Central memory CD8-positive, alpha-beta T cell (primary cell): ENCODE measurements at regions not wholly inside any gene's neighbourhood (a gene's known extent, or its start where the extent isn't known, plus 50 kb on each side); places are given as distances from the start of the nearest gene placed in this dataset.
A peak's percentile ranks its signal among the peaks of the same experiment; 100 is the strongest.

Experiments
- ATAC-seq: fragments of 150-1000 bp; cut with Tn5 transposase; replicated peaks from 2 replicates; pipeline ENCODE4 v1.10.0; 2022; ENCODE audit warnings: mild to moderate bottlenecking, moderate FRiP score, moderate number of reproducible peaks; ENCODE audit not compliant: poor library complexity, severe bottlenecking; ENCODE audit errors: extremely low read depth
- DNase-seq, 2 donors: peaks; one replicate each; pipeline ENCODE4 v3.0.0; 2021; ENCODE audit warnings: low spot score in 2 of 2
- H3K27ac Mint-ChIP-seq: one replicate; pipeline ENCODE4 v1.8.0; 2022; ENCODE audit warnings: low read depth, mild to moderate bottlenecking, moderate library complexity, mixed read lengths
- H3K27me3 Mint-ChIP-seq: one replicate; pipeline ENCODE4 v1.8.0; 2022; ENCODE audit warnings: mixed read lengths
- H3K36me3 Mint-ChIP-seq: one replicate; pipeline ENCODE4 v1.8.0; 2022; ENCODE audit warnings: mild to moderate bottlenecking, moderate library complexity, mixed read lengths; ENCODE audit not compliant: insufficient read depth
- H3K4me1 Mint-ChIP-seq: one replicate; pipeline ENCODE4 v1.8.0; 2022; ENCODE audit warnings: mixed read lengths
- H3K4me3 Mint-ChIP-seq: one replicate; pipeline ENCODE4 v1.8.0; 2022; ENCODE audit warnings: mild to moderate bottlenecking, moderate library complexity, mixed read lengths
- H3K9me3 Mint-ChIP-seq: one replicate; pipeline ENCODE4 v1.8.0; 2022; ENCODE audit warnings: mixed read lengths

DNA sequence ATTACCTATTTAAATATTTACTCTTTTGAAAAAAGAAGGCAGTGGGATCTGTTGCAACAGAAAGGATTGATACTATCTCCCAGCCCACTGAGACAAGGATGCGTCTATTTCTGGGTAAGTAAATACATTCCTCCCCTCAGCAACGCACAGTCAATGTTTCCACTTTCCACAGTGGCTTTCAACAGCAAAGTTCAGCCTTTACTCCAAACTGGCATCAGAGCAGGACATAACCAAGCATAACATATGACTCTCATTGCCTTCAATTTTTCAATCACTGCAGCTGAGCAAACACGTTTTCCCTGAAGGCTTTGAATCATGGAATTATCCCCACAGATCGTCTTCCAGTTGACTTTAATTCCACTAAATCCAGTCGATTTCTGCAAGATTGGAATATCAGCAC is 160.3 kb upstream of the FRG1 start:
- Mint-ChIP-seq H3K27ac (no peak overlapping the region), H3K36me3 (no peaks in the 10 kb centered on the region), H3K9me3 (peaks cover 14% of the 10 kb centered on the region), H3K4me3 (no peak overlapping the region), H3K27me3 (peaks cover 7% of the 10 kb centered on the region), H3K4me1 (no peaks in the 10 kb centered on the region)
- no peak for ATAC-seq
- DNase-seq = no peak

DNA sequence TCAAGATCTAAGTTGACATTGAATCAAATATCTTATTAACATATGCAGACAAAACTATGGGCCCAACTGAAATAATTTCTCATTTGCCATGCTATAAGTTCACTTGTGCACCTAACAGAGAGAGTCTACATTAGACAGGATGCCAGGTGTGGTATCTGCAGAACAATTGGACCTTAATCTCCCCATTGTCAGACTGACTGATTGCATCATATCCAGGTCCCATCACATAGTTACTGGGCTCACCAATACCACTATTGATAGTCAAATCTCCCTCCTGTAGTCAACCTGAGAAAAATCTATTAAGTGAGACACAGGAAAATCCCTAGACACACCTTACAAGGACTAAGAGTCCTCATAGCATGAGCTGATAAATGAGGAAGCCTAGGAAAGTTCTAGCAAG is 156.0 kb upstream of the FRG1 start:
- Mint-ChIP-seq H3K36me3 (no peaks in the 10 kb centered on the region), H3K27me3 (peaks cover 7% of the 10 kb centered on the region), H3K27ac (no peak overlapping the region), H3K4me1 (no peaks in the 10 kb centered on the region), H3K4me3 (no peak overlapping the region), H3K9me3 (peaks cover 10% of the 10 kb centered on the region)
- DNase-seq (no peak), ATAC-seq (no peak)

DNA sequence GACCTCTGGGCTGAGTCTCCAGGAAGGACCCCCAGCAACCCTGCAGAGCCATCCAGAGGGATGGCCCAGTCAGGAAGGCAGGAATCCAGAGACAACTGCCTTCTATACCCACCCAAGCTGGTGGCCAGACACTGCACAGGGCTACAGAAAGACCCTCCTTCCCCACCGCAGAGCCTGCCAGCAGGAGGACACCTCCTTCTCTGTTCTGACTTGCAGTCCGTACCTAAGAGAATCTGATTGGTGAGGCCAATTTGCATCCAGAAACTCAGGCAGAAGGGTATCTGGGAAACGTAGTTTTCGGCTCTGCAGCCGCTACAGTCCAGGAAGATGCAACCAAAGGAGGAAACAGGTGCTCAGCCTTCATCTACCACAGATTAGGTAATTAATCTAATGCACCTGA is 155.4 kb upstream of the FRG1 start:
- Mint-ChIP-seq H3K9me3 (peaks cover 10% of the 10 kb centered on the region), H3K27ac (no peak overlapping the region), H3K27me3 (peaks cover 7% of the 10 kb centered on the region), H3K4me1 (no peaks in the 10 kb centered on the region), H3K36me3 (no peaks in the 10 kb centered on the region), H3K4me3 (no peak overlapping the region)
- DNase-seq (no peak), ATAC-seq (no peak)

DNA sequence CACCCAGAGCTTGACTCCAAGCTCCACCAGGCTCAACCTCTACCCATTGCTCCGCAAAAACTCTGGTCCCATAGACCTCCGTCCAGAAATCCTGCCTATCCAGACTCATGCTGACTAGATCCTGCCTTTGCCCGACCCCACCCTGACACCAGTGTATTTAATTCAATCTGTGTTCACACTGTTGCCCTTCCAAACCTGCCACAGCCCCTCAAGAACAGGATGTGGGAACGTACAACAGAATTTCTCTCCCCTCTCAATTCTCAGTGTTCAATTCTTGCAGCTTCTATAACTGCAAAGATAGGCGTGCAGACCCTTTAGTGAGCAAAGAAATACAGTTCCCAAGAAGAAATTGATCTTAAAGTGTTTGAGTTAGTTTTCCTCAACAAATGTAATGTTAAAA is 154.2 kb upstream of the FRG1 start:
- Mint-ChIP-seq H3K4me1 (no peaks in the 10 kb centered on the region), H3K36me3 (no peaks in the 10 kb centered on the region), H3K4me3 (no peak overlapping the region), H3K27ac (no peak overlapping the region), H3K9me3 (peaks cover 6% of the 10 kb centered on the region), H3K27me3 (peaks cover 7% of the 10 kb centered on the region)
- DNase-seq = no peak
- no peak for ATAC-seq

DNA sequence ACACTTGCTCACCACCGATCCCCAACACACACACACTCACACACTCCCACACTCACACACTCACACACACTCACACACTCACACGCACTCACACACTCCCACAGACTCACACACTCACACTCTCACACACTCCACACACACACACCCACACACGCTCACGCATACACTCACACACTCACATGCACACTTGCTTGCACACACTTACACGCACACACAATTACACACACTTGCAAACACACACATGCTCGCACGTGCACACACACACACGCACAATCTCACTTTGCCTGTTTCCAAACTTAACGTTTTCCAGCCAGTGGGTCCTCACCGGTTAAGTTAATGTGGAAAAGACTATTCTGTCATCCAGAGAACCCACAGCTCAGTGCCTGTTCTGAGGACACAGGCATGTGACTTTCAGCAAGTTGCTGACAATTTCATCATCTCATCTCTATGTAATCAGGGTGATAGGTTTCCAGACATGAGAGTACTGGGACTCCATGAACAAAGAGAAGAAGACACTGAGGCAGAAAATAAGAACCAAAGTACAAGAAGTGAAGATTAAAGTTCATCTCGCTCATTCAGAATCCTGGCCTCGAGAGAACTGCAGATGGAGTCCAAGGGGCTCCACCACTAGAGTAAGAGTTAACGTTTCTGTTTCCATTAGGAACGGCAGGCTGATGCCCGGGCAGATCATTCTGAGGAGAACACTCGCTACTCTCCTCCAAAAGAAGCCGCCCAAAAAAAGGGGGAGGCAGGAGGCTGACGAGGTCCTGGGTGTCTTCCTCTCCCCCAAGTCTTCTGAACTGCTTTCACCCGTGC is 153.2 kb upstream of the FRG1 start:
- no peaks in the 10 kb centered on the region for H3K36me3 Mint-ChIP-seq
- H3K9me3 Mint-ChIP-seq = no peaks in the 10 kb centered on the region
- H3K4me3 Mint-ChIP-seq = no peak overlapping the region
- H3K27me3 Mint-ChIP-seq = peaks cover 7% of the 10 kb centered on the region
- H3K27ac Mint-ChIP-seq = no peak overlapping the region
- ATAC-seq (no peak), DNase-seq (no peak)
- no peaks in the 10 kb centered on the region for H3K4me1 Mint-ChIP-seq

DNA sequence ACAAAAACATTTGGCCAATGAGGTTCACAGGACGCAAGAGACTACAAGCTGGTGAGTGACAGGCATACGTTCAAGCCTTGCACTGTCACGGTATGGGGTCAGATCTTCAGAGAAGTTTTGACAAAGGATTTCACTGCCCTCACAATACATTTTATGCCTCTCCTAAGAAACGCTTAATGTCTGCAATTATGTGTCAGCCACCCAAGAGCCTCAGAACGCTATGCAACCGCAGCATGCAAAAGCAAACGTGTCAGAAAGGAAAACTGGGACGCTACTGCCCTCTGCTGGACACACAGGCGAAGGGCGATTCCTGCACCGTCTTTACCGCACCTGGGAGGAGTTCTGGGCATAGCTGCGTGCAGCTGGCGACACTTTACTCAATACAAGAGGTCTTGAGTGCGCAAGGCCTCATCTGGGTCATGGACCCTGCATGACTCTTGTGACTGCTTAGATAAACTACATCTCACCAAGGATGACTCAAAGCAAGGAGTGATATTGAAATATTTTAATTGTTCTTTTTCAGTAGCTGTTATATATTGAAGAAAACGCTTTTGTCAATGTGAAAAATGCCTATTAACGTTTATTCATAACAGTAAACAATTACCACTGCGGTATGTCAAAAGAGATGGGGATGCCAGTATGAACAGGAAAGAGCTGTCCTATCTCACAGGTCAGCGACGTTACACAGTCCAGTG is 147.6 kb upstream of the FRG1 start:
- no peaks in the 10 kb centered on the region for H3K9me3 Mint-ChIP-seq
- no peaks in the 10 kb centered on the region for H3K36me3 Mint-ChIP-seq
- DNase-seq (peak; percentile 10 to 24), ATAC-seq (no peak)
- no peaks in the 10 kb centered on the region for H3K4me1 Mint-ChIP-seq
- peaks cover 7% of the 10 kb centered on the region for H3K27me3 Mint-ChIP-seq
- H3K27ac Mint-ChIP-seq = no peak overlapping the region
- H3K4me3 Mint-ChIP-seq = no peak overlapping the region

DNA sequence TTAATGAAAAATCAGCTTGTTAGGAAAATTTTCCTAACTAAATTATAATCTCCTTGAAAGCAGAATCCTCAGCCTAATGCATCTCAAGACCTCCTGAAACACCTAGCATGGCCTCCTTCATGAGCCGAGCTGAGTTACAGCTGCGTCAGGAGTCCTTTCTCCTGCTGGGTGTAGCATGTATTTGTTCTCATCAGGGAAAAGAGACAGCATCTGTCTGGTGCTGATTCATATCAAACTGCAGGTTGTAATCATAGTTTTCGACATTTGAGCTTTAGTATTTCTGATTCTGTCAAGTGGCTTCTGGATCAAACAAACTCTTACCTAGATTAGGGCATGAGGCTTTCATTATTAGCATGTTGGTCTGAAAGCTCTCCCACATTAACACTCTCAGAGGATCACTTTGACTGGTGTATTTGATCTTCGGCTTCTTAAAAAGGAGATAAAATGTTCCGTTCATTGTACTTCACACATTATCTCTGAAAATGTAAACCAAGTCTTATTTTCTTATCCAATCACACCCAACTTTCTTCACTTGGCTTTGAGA is 140.1 kb upstream of the FRG1 start:
- DNase-seq (no peak), ATAC-seq (no peak)
- Mint-ChIP-seq H3K4me1 (no peaks in the 10 kb centered on the region), H3K4me3 (no peak overlapping the region), H3K36me3 (peaks cover 2% of the 10 kb centered on the region), H3K9me3 (peaks cover 15% of the 10 kb centered on the region), H3K27me3 (peaks cover 7% of the 10 kb centered on the region), H3K27ac (no peak overlapping the region)

DNA sequence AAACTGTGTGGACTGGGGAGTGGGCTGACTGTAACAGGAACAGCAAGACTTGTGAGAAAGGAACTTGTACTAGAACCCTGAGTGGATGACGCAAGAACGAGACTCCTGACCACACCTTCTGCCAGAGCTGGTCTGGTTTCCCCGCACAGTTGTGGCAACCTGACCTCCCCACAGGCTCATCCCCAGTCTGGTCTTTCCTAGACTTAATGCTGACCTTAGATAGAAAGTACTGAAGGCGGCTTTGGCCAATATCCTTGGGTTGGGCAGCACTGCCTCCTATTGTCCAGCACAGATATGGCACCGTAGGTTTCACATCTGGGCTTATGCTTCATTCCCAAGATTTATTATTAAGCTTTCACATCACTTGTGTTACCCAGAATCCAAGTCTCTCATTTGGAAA is 137.8 kb upstream of the FRG1 start:
- ATAC-seq = no peak
- H3K27me3 Mint-ChIP-seq = no peaks in the 10 kb centered on the region

DNA sequence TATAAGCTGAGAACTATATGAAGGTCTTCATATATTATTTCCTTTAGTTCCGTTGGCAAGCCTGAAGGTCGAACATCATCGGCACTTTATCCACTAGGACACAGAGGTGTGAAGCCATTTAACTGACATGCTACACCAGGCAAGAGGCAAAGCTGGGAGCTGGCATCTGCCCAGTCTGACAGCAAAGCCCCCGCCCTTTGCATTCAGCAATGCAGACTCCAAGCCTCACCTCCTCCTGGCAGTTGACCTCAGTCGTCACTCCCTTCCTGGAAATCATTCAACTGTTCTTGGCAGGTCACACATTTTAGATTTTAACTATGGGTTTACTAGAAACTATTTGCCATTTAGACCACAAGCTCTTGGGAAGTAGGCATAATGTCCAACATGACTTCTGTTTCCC is 135.8 kb upstream of the FRG1 start:
- no peak overlapping the region for H3K27ac Mint-ChIP-seq
- DNase-seq (no peak), ATAC-seq (no peak)
- H3K4me3 Mint-ChIP-seq = no peak overlapping the region
- no peaks in the 10 kb centered on the region for H3K4me1 Mint-ChIP-seq
- no peaks in the 10 kb centered on the region for H3K27me3 Mint-ChIP-seq
- peaks cover 23% of the 10 kb centered on the region for H3K9me3 Mint-ChIP-seq
- peaks cover 2% of the 10 kb centered on the region for H3K36me3 Mint-ChIP-seq

More for the DNA sequence above, 137.8 kb upstream of the FRG1 start:
- no peak for DNase-seq
- H3K4me1 Mint-ChIP-seq = no peaks in the 10 kb centered on the region
- H3K9me3 Mint-ChIP-seq = peaks cover 20% of the 10 kb centered on the region
- H3K27ac Mint-ChIP-seq = no peak overlapping the region
- no peak overlapping the region for H3K4me3 Mint-ChIP-seq
- peaks cover 2% of the 10 kb centered on the region for H3K36me3 Mint-ChIP-seq

DNA sequence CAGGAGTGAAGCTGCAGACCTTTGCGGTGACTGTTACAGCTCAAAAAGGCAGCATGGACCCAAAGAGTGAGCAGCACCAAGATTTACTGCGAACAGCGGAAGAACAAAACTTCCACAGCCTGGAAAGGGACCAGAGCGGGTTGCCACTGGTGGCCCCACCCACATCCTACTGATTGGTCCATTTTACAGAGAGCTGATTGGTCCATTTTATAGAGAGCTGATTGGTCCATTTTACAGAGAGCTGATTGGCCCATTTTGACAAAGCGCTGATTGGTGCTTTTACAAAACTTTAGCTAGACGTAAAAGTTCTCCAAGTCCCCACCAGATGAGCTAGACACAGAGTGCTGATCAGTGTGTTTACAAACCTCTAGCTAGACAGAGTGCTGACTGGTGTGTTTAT is 134.2 kb upstream of the FRG1 start:
- peaks cover 2% of the 10 kb centered on the region for H3K36me3 Mint-ChIP-seq
- ATAC-seq = no peak
- no peaks in the 10 kb centered on the region for H3K4me1 Mint-ChIP-seq
- no peak overlapping the region for H3K27ac Mint-ChIP-seq
- H3K27me3 Mint-ChIP-seq = no peaks in the 10 kb centered on the region
- peaks cover 23% of the 10 kb centered on the region for H3K9me3 Mint-ChIP-seq
- H3K4me3 Mint-ChIP-seq = no peak overlapping the region
- DNase-seq = no peak

DNA sequence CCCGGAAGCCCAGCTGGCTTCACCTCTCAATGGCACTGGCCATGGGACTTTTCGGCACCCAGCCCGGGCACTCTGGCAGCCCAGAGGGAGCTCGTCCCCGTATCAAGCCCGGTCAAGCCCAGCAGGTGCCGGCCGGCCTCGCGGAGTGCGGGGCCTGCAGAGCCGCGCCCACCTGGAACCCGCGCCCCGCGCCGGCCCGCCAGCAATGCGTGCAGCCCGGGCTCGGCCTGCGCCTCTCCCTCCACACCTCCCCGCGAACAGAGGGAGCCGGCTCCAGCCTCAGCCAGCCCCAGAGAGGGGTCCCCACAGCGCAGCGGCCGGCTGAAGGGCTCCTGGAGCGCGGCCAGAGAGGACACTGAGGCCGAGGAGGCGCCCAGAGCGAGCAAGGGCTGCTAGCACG is 133.6 kb upstream of the FRG1 start:
- no peaks in the 10 kb centered on the region for H3K36me3 Mint-ChIP-seq
- no peaks in the 10 kb centered on the region for H3K4me1 Mint-ChIP-seq
- no peak overlapping the region for H3K4me3 Mint-ChIP-seq
- no peaks in the 10 kb centered on the region for H3K27me3 Mint-ChIP-seq
- H3K9me3 Mint-ChIP-seq = peaks cover 23% of the 10 kb centered on the region
- no peak for ATAC-seq
- DNase-seq = no peak
- no peak overlapping the region for H3K27ac Mint-ChIP-seq

DNA sequence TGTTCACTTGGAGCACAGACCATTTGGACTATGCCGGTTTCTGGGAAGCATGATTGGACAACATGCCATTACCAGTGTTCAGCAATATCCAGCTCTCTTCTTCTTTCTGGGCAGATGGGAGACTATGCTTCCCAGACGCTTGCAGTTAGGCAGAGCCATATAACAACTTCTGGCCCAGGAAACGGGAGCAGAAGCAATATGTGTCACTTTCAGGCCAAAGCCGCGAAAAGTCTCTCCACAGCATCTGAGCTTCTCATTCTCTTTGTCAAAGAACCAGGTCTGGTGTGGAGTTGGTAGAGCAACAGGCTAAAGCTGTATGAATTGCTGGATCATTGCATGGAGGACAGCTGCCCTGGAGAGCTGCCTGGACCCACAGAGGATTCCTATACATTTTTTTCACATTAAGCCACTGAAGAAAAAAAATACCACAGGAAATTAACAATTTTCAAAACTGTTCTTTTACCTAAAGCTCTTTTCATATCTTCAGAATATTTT is 131.4 kb upstream of the FRG1 start:
- DNase-seq (no peak), ATAC-seq (no peak)
- Mint-ChIP-seq H3K27ac (no peak overlapping the region), H3K4me1 (no peaks in the 10 kb centered on the region), H3K27me3 (peaks cover 7% of the 10 kb centered on the region), H3K4me3 (no peak overlapping the region), H3K9me3 (peaks cover 21% of the 10 kb centered on the region), H3K36me3 (no peaks in the 10 kb centered on the region)

DNA sequence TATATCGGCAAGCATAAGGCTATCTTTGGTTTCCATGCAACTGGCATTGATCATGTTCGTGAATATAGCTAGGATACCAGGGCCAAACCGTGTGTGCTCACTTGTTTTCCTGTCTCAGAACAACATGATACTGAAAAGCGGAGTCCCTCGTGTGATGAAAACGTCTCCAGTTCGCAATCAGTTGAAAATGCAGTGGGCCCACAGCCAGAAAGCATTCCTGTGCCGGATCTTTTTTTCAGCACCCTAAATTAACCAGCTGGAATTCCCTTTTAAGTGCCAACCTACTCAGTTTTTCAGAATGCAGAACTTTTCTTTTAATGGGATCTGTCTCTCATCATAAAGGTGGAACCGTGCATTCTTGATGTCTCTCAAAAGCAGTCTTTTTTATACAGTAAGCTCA is 130.8 kb upstream of the FRG1 start:
- DNase-seq (no peak), ATAC-seq (no peak)
- H3K9me3 Mint-ChIP-seq = peaks cover 21% of the 10 kb centered on the region
- peaks cover 7% of the 10 kb centered on the region for H3K27me3 Mint-ChIP-seq
- H3K36me3 Mint-ChIP-seq = no peaks in the 10 kb centered on the region
- no peak overlapping the region for H3K27ac Mint-ChIP-seq
- no peaks in the 10 kb centered on the region for H3K4me1 Mint-ChIP-seq
- no peak overlapping the region for H3K4me3 Mint-ChIP-seq
